ENCODE measurements at regions not wholly inside any gene's neighbourhood (a gene's known extent, or its start where the extent isn't known, plus 50 kb on each side); places are given as distances from the start of the nearest gene placed in this dataset.

- Histone ChIP-seq H3K36me3 (no peaks in the 10 kb centered on the region), H3K9me3 (replicated peaks) (no peaks in the 10 kb centered on the region), H3K4me3 (no peak overlapping the region), H3K27me3 (no peaks in the 10 kb centered on the region), H3K27ac (no peak overlapping the region), H3K4me1 (no peaks in the 10 kb centered on the region)
- DNase-seq, result no peak
These were observed 351.6 kb upstream of the NR5A2 start for GRCh38 chr1:199675937-199676336.

- H3K27me3 ChIP-seq, result no peaks in the 10 kb centered on the region
- H3K36me3 ChIP-seq, result no peaks in the 10 kb centered on the region
- no peaks in the 10 kb centered on the region for H3K9me3 ChIP-seq (replicated peaks)
- H3K27ac ChIP-seq, result no peak overlapping the region
- no peaks in the 10 kb centered on the region for H3K4me1 ChIP-seq
- H3K4me3 ChIP-seq, result no peak overlapping the region
- DNase-seq, result no peak
These were observed 348.7 kb upstream of the NR5A2 start for GRCh38 chr1:199678771-199679170.

GRCh38 chr1:199682081-199682480 lies 345.4 kb upstream of the NR5A2 start:
- Histone ChIP-seq H3K36me3 (no peaks in the 10 kb centered on the region), H3K27ac (no peak overlapping the region), H3K27me3 (no peaks in the 10 kb centered on the region), H3K9me3 (replicated peaks) (no peaks in the 10 kb centered on the region), H3K4me1 (no peaks in the 10 kb centered on the region), H3K4me3 (no peak overlapping the region)
- DNase-seq, result no peak

- H3K27ac ChIP-seq, result no peak overlapping the region
- no peaks in the 10 kb centered on the region for H3K4me1 ChIP-seq
- DNase-seq, result peak; percentile 3 to 54
- H3K27me3 ChIP-seq, result no peaks in the 10 kb centered on the region
- no peaks in the 10 kb centered on the region for H3K36me3 ChIP-seq
- no peak overlapping the region for H3K4me3 ChIP-seq
- H3K9me3 ChIP-seq (replicated peaks), result no peaks in the 10 kb centered on the region
These were observed 342.7 kb upstream of the NR5A2 start for GRCh38 chr1:199684686-199685273.

- Histone ChIP-seq H3K36me3 (no peaks in the 10 kb centered on the region), H3K9me3 (replicated peaks) (no peaks in the 10 kb centered on the region), H3K27me3 (no peaks in the 10 kb centered on the region), H3K4me3 (no peak overlapping the region), H3K27ac (no peak overlapping the region), H3K4me1 (no peaks in the 10 kb centered on the region)
- no peak for DNase-seq
These were observed 342.1 kb upstream of the NR5A2 start for GRCh38 chr1:199685369-199685768.

- H3K4me3 ChIP-seq, result no peak overlapping the region
- no peaks in the 10 kb centered on the region for H3K9me3 ChIP-seq (replicated peaks)
- H3K27me3 ChIP-seq, result no peaks in the 10 kb centered on the region
- H3K36me3 ChIP-seq, result no peaks in the 10 kb centered on the region
- H3K4me1 ChIP-seq, result no peaks in the 10 kb centered on the region
- no peak for DNase-seq
- no peak overlapping the region for H3K27ac ChIP-seq
These were observed 340.2 kb upstream of the NR5A2 start for GRCh38 chr1:199687321-199687720.

GRCh38 chr1:199688133-199688676 lies 339.3 kb upstream of the NR5A2 start:
- no peak for DNase-seq
- Histone ChIP-seq H3K36me3 (no peaks in the 10 kb centered on the region), H3K9me3 (replicated peaks) (no peaks in the 10 kb centered on the region), H3K27me3 (no peaks in the 10 kb centered on the region), H3K4me3 (no peak overlapping the region), H3K4me1 (no peaks in the 10 kb centered on the region), H3K27ac (no peak overlapping the region)

- DNase-seq, result no peak
- Histone ChIP-seq H3K4me3 (no peak overlapping the region), H3K36me3 (no peaks in the 10 kb centered on the region), H3K4me1 (no peaks in the 10 kb centered on the region), H3K27ac (no peak overlapping the region), H3K27me3 (no peaks in the 10 kb centered on the region), H3K9me3 (replicated peaks) (no peaks in the 10 kb centered on the region)
These were observed 338.7 kb upstream of the NR5A2 start for GRCh38 chr1:199688774-199689173.

GRCh38 chr1:199690496-199690895 lies 337.0 kb upstream of the NR5A2 start:
- H3K4me3 ChIP-seq, result no peak overlapping the region
- no peak for DNase-seq
- H3K27me3 ChIP-seq, result no peaks in the 10 kb centered on the region
- no peaks in the 10 kb centered on the region for H3K36me3 ChIP-seq
- H3K4me1 ChIP-seq, result no peaks in the 10 kb centered on the region
- H3K27ac ChIP-seq, result no peak overlapping the region
- H3K9me3 ChIP-seq (replicated peaks), result no peaks in the 10 kb centered on the region

- H3K4me1 ChIP-seq, result no peaks in the 10 kb centered on the region
- no peaks in the 10 kb centered on the region for H3K36me3 ChIP-seq
- no peak overlapping the region for H3K4me3 ChIP-seq
- DNase-seq, result no peak
- H3K9me3 ChIP-seq (replicated peaks), result no peaks in the 10 kb centered on the region
- no peak overlapping the region for H3K27ac ChIP-seq
- no peaks in the 10 kb centered on the region for H3K27me3 ChIP-seq
These were observed 336.0 kb upstream of the NR5A2 start for GRCh38 chr1:199691540-199691939.

- Histone ChIP-seq H3K36me3 (no peaks in the 10 kb centered on the region), H3K9me3 (replicated peaks) (no peaks in the 10 kb centered on the region), H3K4me1 (no peaks in the 10 kb centered on the region), H3K27ac (no peak overlapping the region), H3K4me3 (no peak overlapping the region), H3K27me3 (no peaks in the 10 kb centered on the region)
- DNase-seq, result no peak
These were observed 333.8 kb upstream of the NR5A2 start for GRCh38 chr1:199693724-199694123.

GRCh38 chr1:199696225-199696624 lies 331.3 kb upstream of the NR5A2 start:
- DNase-seq, result no peak
- no peak overlapping the region for H3K27ac ChIP-seq
- no peaks in the 10 kb centered on the region for H3K9me3 ChIP-seq (replicated peaks)
- H3K4me3 ChIP-seq, result no peak overlapping the region
- H3K27me3 ChIP-seq, result no peaks in the 10 kb centered on the region
- no peaks in the 10 kb centered on the region for H3K36me3 ChIP-seq
- H3K4me1 ChIP-seq, result no peaks in the 10 kb centered on the region

- Histone ChIP-seq H3K27me3 (no peaks in the 10 kb centered on the region), H3K36me3 (no peaks in the 10 kb centered on the region), H3K4me1 (no peaks in the 10 kb centered on the region), H3K27ac (no peak overlapping the region), H3K9me3 (replicated peaks) (no peaks in the 10 kb centered on the region), H3K4me3 (no peak overlapping the region)
- DNase-seq, result no peak
These were observed 329.3 kb upstream of the NR5A2 start for GRCh38 chr1:199698222-199698621.

GRCh38 chr1:199700551-199700950 lies 327.0 kb upstream of the NR5A2 start:
- no peaks in the 10 kb centered on the region for H3K36me3 ChIP-seq
- H3K27ac ChIP-seq, result no peak overlapping the region
- no peaks in the 10 kb centered on the region for H3K27me3 ChIP-seq
- no peaks in the 10 kb centered on the region for H3K4me1 ChIP-seq
- no peaks in the 10 kb centered on the region for H3K9me3 ChIP-seq (replicated peaks)
- no peak overlapping the region for H3K4me3 ChIP-seq
- no peak for DNase-seq

- H3K36me3 ChIP-seq, result no peaks in the 10 kb centered on the region
- H3K9me3 ChIP-seq (replicated peaks), result no peaks in the 10 kb centered on the region
- no peak for DNase-seq
- H3K4me1 ChIP-seq, result no peaks in the 10 kb centered on the region
- no peaks in the 10 kb centered on the region for H3K27me3 ChIP-seq
- H3K27ac ChIP-seq, result no peak overlapping the region
- H3K4me3 ChIP-seq, result no peak overlapping the region
These were observed 325.8 kb upstream of the NR5A2 start for GRCh38 chr1:199701726-199702125.

GRCh38 chr1:199704231-199704630 lies 323.3 kb upstream of the NR5A2 start:
- H3K36me3 ChIP-seq, result no peaks in the 10 kb centered on the region
- no peaks in the 10 kb centered on the region for H3K27me3 ChIP-seq
- H3K9me3 ChIP-seq (replicated peaks), result no peaks in the 10 kb centered on the region
- no peak for DNase-seq
- H3K27ac ChIP-seq, result no peak overlapping the region
- H3K4me3 ChIP-seq, result no peak overlapping the region
- no peaks in the 10 kb centered on the region for H3K4me1 ChIP-seq

All from SJCRH30 (cell line).